HG02870 (cell line): ENCODE measurements at regions not wholly inside any gene's neighbourhood (a gene's known extent, or its start where the extent isn't known, plus 50 kb on each side); places are given as distances from the start of the nearest gene placed in this dataset.
"Not testable (repeated sequence)": the region's sequence is repeated elsewhere in the genome, so short reads cannot be mapped to it uniquely, and the experiment has no call there.

Source experiments
- ATAC-seq: cut with Tn5 transposase; IDR thresholded peaks from one replicate; pipeline ENCODE4 v1.9.1; 2021; ENCODE audit warnings: mild to moderate bottlenecking, moderate library complexity; ENCODE audit not compliant: unreplicated experiment

- no peak for ATAC-seq
These were observed 688.3 kb upstream of the FAT3 start for GRCh38 chr11:91536366-91536765.

- ATAC-seq = no peak
These were observed 695.7 kb upstream of the FAT3 start for GRCh38 chr11:91528965-91529364.

- ATAC-seq = no peak
These were observed 697.1 kb upstream of the FAT3 start for GRCh38 chr11:91527380-91528030.

GRCh38 chr11:91513734-91514133 is 710.9 kb upstream of the FAT3 start:
- no peak for ATAC-seq

- no peak for ATAC-seq
These were observed 726.8 kb upstream of the FAT3 start for GRCh38 chr11:91497847-91498246.

DNA sequence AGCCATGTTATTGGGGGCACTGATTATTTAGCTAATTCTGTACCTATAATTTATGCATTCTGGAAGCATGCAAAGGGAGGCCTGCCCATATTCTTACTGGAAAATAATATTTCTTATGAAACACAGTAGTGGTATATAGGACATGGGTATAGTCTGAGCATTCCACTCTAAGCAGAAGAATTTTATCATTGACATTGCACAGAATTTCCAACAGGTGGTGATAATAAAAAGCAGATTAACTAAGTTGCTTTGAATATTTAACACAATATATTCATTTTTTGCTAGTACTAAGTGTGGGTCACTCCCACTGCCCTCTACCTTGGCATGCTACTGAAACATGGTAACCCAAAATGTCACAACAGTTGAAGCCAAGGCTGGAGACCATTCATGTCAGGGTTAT is 728.8 kb upstream of the FAT3 start:
- no peak for ATAC-seq

GRCh38 chr11:91489989-91490388 is 734.6 kb upstream of the FAT3 start:
- no peak for ATAC-seq

GRCh38 chr11:91483956-91484355 is 740.7 kb upstream of the FAT3 start:
- ATAC-seq = not testable (repeated sequence)

GRCh38 chr11:91481875-91482274 is 742.7 kb upstream of the FAT3 start:
- not testable (repeated sequence) for ATAC-seq

DNA sequence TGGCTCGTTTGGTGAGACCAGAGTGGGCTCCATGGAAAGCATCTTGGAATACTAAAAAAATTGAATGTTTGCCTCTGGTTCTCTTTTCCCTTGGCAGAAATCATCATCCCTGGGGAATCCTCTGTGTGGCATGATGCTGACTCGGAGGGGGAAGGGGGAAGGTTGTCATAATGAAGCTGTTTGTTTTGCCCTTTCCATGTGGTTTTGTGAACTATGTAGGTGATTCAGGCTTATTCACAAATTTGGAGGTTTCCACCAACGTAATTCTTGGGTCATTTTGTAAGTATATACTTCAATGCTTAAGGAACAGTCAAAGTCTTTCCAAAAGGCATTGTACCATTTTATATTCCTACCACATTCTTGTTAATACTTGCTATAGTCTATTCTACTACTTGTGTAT is 754.0 kb upstream of the FAT3 start:
- no peak for ATAC-seq

DNA sequence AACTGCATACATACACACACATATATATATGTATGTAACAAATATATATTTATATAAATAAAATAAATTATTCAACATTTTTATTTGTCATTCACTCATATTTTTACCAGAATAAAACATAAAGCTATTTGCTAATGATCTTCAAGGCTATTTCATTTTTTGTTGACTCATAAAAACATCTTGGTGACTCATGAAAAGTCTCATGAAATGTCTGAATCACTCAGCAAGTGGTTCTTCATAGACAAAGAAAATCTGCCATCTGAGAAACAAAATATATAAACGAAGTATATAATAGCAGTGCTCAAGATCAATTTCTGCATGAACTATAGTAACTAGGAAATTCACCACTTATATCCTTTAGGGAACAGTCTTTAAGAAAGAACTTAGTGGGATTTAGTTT is 764.8 kb upstream of the FAT3 start:
- no peak for ATAC-seq

GRCh38 chr11:91446267-91446666 is 778.4 kb upstream of the FAT3 start:
- no peak for ATAC-seq

- no peak for ATAC-seq
These were observed 788.8 kb upstream of the FAT3 start for GRCh38 chr11:91435694-91436395.

GRCh38 chr11:91433284-91434010 is 791.2 kb upstream of the FAT3 start:
- no peak for ATAC-seq

- no peak for ATAC-seq
These were observed 803.0 kb upstream of the FAT3 start for GRCh38 chr11:91421641-91422040.

DNA sequence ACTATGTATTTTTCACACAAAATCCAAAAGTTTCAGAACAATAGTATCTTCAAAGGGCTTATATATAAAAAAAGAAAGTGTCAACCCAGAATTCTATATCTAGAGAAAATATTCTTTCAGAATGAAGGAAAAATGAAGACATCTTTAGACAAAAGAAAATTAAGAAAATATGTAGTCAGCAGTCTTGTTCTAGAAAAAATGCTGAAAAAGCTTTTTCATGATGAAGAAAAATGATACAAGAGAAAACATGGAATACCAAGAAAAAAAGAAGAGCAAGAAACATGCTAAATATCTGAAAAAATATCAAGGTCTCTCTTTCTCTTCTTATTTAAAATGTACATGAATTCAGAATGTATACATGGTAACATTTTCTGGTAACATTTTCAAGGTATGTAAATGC is 816.8 kb upstream of the FAT3 start:
- no peak for ATAC-seq

DNA sequence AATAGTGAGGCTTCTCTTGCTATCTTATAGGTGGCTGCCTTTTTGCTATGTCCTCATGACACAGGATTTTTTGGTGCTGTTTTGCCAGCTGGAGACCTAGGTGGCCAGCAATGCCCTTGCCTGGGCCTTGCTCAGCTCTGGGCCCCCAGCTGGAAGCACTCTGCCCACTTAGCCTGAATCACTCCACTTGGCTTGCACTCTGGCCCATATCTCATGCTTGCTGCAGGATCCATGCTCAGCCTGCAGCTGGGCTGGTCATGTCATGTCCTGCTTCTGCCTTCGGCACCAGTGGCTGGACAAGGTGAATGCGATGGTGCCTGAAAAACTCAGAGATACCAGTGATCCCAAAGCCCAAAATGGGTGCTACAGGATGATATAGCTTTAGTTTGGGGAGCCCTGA is 818.6 kb upstream of the FAT3 start:
- no peak for ATAC-seq

GRCh38 chr11:91404344-91404743 is 820.3 kb upstream of the FAT3 start:
- ATAC-seq = no peak

GRCh38 chr11:91397134-91397468 is 827.5 kb upstream of the FAT3 start:
- ATAC-seq = no peak

DNA sequence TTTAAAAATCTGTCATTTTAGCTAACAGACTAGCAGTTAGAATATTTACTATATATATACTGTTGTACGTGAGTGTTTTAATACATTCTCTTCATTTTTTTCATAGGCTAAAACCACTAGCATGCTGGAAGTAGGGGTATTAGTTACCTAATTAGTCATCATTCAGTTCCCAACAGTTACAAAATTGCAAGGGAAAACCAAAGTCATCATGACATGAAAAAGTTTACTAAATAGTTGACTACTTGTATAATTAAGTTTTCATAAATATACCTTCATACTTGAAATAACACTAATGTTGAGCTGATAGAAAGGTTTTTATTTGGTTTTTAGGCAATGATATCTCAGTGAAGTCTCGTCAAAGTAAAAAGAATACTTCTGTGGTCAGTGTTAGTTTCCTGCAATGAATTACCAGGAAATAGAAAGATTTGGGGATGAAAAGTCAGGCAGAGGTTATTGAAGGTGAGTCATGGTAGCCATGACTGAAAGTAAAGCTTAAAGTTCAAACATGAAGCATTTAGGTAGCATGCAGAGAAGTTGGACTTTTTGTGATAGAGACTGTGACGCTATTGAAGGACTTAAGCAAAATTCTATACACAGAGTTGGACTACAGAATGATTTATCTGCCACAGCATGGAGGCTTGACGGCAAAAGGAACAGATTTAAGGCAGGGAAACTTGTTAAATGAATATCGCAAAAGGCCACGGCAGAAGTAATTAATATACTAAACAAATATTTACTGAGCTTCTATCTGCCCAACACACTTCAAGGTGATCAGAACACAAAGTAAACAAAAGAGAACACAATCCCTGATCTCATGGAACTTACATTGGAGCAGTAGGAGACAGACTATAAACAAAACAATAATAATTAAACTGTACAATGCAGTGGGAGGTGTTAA is 828.1 kb upstream of the FAT3 start:
- no peak for ATAC-seq

DNA sequence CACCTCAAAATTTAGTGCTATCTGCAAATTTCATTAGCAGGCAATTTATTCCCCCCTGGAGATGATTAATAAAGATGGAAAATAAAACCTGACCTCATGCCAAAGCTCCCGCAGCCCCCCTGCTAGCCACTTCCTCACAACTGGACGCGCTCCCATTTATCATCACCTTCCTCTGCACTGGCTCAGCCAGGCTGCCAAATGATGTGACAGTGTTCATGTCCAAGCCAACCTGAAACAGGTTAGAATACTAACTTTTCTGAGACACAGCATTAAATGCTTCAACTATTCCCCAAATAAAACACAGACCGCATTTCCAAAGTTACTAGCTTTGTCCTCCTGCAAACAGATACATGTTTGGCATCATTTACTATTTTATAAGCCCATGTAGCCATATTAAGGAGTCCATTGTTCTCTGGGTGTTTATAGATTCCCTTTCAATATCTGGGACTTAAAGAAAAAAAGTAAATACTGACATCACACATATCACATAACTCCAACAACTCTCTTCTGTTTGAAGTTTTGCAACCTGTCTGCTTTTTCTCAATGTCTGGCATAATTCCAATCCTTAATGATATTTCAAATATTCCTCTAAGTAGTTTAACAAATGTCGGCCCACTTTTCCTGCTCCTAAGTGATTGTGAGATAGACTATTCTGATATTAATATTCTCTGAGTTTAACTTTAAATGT is 829.7 kb upstream of the FAT3 start:
- ATAC-seq = no peak
